Activated CD4-positive, alpha-beta T cell treated with anti-CD3 and anti-CD28 coated beads, Interleukin-2, amount 50 U/mL, for 4 hours (primary cell): ENCODE measurements at regions not wholly inside any gene's neighbourhood (a gene's known extent, or its start where the extent isn't known, plus 50 kb on each side); places are given as distances from the start of the nearest gene placed in this dataset.

ENCODE experiments used
- DNase-seq, 2 experiments: peaks; one replicate each; pipeline ENCODE4 v3.0.0-alpha.2; 2020

DNA sequence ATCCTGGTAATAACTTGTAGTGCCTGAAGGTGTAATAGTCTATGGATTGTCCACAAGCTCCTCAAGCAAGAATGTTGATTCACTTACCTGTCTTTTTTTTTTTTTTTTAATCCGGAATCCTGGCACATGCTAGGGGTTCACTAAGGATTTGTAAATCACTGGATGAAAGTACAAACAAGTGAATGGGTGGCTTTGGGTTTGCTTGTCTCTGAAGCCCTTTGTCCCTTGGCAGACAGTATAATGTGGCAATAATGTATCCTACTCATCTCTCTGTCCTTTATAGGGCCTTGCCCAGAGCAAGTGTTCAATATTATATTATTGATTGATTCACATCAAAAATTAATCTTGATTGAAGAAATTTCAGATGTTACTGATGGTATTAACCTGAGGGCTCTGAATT, 334.0 kb upstream of the CPEB2 start:
- no peak for DNase-seq

DNA sequence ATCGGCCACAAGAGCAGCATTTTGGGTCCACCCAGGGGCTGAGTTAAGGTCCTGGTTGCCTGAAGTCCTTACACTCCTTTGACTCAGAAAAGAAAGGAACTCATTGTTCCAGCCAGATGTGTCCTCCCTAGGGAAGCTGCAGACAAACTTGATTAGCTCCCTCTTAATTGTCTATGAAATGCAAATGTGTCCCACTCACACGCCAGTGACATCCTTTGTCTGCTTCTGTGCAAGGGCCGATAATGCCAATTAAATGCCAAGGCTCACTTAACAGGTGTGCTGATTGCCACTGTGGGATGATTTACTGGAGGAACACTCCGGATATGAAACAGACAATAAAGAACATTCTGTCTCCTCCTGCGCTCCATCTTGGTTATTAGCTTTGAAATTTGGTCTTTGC, 332.9 kb upstream of the CPEB2 start:
- no peak for DNase-seq

DNA sequence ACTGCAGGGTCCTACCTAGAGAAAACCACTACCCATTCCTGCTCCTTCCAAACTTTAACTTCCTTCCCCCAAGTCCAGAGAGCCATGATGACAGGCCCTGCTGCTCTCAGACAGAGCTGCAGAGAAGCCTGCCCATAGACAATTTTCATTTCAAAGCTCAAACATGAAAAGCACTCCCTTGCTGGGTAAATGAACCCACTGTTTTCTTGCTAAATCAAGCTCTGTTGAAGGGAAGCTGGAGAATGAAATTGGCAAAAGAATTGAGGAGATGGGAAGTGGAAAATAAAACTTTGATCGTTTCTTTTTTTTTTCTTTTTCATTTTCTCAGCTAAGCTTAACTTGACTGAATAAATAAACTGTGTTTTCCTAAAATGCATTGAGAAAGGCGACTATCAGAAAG, 331.1 kb upstream of the CPEB2 start:
- no peak for DNase-seq

DNA sequence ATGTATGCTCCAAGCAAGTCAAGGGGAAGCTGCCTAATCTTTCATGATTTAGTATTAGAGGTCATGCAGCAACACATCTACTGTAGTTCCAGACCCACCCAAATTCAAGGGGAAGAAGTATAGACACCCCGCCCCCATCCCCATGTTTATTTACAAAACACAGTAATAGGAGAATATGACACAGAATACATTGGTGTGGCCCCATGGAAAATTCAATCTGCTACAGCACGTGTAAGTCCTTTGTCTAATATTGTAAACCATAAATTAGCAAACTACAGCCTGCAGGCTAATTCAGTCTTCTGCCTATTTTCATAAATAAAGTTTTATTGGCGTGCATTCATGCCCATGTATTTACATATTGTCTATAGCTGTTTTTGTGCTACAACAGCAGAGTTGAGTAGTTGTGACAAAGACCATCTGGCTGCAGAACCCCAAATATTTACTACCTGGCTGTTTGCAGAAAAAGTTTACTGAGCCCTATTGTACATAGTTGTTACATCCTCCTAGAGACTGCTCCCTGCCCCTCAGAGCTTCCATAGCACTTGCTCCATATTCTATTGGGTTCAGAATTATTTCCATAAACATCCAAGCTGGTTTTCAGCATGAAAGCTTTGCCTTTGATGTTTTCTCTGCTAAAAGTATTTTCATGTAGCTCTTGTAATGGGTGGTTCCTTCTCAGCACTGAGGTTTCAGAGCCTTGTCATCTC, 326.8 kb upstream of the CPEB2 start:
- DNase-seq, result no peak

DNA sequence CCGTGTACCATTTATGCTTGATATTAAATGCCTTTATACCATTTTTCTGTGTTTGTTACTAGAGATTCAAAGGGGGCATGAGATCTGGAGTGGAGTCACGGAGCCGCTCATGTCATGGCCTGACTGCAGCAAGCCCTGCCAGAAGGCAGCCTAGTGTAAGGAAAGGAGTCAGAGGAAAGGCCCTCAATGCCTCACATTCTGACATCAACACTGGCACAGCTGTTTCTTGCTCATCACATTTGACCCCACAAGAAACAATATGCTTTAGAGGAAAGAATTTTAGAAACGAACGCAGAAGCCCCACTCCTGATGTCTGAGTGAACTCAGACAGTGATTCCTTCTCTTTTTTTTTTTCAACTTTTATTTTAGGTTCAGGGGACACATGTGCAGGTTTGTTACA, 322.4 kb upstream of the CPEB2 start:
- DNase-seq, result no peak

DNA sequence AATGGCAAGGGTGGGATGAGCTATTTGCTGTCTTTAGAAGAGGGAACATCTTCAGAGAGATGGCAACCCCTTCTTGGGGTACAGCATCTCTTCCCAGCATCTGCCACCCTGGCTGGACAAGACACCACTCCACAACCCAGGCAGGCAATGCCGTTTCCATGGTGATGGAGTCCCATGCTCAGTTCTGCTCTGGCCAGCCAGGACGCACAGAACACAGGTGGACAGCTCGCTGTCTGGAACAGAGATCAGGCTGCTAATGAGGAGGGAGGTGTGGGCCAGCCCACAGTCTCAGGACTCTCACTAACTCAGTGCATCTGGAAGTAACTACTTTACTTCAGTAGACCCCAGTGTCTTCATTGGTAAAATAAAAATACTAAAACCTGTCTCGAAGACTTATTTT, 321.0 kb upstream of the CPEB2 start:
- no peak for DNase-seq

DNA sequence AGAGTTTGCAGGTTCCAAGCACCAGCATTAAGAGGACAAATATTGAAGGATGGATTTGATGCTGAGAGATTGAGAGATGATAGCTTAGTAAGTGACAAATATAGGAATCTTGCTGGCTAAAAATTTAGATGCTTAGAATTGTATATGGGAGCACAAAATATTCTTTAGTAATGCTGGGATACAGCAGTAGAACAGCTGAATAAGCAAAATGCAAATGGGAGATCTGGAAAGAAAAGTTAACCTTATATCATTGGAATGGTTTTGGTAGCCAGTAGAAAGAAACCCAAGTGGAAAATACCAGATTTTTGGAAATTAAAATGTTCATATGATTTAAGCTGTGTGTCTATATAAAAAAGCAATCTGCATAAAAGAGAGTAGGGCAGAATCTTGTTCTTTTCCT, 308.6 kb upstream of the CPEB2 start:
- DNase-seq, result no peak

DNA sequence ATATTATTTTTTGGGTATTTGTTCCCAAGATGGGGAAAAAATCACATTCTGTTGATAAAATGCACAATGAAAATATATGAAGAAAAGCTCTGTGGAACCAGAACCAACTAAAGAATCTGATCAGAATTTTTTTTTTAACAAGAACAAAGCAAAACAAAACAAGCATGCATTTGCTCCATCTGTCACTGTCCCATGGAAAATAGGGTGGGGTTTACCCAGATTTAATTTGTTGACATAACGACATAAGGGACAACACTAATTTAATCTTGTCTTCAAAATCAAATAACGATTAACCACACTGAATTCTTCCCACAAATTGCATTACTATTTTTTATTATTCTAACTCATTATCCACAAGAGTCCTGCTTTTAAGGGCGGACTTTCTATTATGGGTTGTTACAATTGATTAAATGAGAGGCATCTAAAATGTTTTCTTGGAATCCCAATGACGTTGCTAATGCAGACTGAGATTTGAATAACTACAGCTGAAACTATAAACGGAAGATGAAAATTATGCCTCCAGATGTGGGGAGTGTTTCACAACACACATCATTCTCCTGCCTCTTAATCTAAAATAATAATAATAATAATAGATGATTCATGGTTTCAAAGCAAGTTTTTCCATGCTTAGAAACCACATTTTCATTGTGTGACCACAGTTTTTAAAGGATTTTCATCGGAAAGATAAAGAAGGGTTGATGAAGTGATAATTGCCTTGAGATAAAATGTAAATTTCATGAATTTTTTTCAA, 307.0 kb upstream of the CPEB2 start:
- no peak for DNase-seq

DNA sequence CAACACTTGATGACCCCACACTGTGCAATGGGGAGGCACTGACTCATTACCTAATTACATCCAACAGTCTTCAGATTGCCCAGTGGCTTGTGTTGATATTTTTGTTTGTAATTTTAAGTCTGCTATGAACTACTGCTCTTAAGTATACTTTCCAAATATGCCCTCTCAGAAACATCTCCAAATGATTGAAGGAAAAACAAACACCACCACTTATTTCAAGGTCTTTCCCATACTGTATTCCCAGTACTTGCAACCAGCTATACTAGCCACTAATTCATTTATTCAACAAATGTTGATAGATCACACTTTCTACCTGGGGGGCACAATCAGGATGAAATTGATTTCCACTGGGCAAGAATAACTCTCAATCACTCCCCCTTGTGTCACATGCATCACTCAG, 302.2 kb upstream of the CPEB2 start:
- DNase-seq, result no peak

DNA sequence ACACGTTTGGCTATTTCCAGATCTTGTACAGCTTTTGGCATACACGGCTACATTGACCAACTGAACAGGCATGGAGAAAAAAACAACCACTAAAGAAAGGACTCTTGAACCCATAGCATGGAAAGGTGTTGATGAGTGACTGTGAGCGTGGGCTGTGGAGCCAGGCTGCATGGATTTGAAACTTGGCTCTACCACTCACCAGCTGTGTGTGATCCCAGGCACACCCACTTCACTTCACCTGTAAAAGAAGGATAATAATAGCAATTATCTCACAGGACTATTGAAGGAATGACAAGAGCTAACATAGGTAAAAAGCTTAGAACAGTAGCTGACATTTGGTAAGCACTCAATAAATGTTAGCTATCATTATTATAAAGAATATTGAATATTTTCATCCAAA, 301.7 kb upstream of the CPEB2 start:
- no peak for DNase-seq

DNA sequence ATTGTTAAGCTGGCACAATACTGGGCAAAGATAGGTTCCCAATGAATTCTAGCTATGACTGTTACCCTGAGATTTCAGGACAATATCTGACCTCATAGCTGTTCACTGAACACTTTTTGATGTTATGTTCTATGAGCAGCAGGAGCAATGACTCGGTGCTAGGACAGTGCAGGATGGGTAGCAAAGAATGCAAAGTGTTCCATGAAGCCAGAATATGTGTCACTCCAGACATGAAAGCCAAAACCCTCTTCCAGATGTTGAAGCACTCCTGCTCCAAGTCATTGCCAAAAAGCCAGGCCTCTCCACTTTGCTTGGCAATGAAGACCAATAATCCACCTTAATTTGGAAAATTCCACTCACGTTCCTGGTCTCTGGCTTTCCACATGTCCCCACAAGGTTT, 300.9 kb upstream of the CPEB2 start:
- DNase-seq, result no peak

DNA sequence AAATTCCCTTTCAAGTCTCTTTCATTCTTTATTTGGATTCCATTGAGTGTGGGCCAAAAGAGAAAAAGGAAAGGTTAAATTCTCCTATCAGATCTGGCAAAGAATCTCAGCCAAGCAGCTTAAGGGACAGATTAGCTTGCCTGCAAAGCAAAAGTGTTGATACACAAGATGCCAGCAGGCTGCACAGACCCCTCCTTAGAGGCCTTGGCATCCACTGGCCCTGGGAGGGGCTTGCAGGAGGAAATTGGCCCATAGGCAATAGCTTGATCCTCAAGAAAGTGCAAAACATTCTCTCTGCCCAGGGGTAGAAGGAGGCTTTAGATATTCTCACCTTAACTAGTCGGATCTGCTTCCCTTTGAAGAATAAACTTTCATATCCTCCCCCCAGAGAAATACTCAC, 300.4 kb upstream of the CPEB2 start:
- DNase-seq, result no peak

DNA sequence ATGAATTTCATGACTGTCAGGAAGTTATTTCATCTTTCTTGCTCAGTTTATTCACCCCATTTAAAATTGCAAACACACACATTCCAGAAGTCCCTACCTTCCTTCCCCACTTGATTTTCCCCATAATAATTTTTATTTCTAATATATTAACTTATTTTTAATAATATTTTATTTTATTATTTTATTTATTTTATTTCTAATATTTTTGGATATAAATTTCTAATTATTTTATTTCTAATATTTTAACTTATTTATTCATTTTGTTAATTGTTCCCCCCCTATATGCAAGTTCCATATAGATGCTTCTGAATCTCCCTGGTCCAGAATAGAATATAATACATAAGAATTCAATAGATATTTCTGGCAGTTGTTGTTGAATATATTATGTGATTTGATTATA, 293.7 kb upstream of the CPEB2 start:
- no peak for DNase-seq

DNA sequence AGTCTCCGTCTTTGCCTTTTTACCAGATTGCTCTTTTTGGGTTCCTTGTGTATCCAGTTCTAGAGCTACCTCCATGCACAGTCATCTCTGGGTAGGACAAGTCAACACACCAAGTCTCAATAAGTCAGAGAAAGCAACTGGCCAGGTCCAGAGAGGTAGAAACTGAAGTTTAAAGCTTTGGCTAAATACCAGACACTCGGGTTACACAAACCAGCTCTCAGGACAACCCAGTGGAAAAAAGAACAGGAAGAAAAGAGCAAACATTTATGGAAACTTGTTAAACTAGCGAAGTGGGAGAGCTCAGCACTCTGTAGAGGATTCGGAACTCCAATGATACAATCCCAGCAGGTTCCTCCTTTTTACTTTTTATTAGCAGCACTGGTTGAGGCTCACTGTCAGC, 291.0 kb upstream of the CPEB2 start:
- no peak for DNase-seq

DNA sequence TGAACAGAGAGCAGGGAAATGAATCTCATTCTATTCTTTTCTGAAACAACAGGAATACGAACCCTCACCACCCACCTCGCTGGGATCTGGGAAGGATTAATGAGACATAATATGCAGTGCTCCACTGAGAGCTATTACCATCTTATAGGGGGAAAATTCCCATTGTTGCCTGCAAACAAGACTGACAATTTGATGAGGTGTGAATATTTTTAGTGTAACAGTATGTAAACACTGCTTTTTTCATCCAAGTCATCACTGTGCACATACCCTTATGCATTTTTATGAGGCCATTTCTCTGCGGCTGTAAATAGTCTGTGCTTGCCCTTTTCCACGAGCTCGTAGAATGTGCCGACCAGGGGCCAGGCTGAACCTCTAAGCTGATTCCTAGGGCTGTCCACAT, 285.6 kb upstream of the CPEB2 start:
- no peak for DNase-seq

DNA sequence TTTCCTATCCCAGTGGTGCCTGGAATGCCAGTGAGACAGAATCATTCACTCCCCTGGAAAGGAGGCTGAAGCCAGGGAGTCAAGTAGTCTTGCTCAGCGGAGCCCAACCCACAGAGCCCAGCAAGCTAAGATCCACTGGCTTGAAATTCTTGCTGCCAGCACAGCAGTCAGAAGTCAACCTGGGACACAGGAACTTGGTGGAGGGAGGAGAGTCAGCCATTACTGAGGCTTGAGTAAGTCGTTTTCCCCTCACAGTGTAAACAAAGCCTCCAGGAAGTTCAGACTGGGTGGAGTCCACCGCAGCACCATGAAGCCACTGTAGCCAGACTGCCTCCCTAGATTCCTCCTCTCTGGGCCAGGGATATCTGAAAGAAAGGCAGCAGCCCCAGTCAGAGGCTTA, 283.2 kb upstream of the CPEB2 start:
- no peak for DNase-seq

DNA sequence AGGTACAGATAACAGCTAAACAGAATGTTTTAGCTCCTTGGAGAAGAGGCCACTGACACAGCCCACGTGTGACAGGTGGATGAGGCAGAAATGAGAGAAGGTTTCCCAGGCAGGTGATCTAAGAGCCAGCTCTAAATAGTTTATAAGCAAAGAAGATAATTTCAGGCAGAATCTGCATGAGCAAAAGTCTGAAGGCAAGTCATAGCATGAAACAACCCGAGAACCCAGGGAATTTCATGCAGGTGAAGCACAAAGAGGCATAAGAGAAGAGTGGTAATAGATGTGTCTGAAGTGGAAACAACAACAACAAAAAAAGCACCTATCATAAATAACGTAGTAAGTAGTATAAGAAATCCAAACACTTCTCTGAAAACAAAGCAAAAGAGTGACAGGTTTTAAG, 275.8 kb upstream of the CPEB2 start:
- DNase-seq, result no peak

DNA sequence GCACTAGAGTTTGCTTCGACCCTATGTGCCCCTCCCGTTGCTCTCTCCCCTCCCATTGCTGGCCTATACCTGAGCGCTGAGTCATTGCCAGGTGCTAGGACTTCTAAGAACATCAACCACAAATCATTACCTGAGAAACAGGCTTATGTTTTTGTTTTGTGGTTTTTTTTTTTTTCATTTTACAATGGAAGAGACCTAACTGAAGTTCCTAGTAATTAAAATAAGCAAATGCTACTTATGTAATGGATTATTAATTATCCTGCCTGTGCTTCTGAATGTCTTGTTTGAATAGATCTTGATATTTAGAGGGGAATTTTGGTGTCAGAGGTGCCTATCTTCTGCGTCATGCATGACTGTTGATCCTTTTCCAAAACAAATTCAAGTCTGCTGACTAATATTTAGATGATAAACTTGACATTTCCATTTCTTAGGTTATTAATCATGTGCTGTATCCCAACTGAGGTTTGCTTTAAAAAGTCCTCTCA, 275.4 kb upstream of the CPEB2 start:
- no peak for DNase-seq

DNA sequence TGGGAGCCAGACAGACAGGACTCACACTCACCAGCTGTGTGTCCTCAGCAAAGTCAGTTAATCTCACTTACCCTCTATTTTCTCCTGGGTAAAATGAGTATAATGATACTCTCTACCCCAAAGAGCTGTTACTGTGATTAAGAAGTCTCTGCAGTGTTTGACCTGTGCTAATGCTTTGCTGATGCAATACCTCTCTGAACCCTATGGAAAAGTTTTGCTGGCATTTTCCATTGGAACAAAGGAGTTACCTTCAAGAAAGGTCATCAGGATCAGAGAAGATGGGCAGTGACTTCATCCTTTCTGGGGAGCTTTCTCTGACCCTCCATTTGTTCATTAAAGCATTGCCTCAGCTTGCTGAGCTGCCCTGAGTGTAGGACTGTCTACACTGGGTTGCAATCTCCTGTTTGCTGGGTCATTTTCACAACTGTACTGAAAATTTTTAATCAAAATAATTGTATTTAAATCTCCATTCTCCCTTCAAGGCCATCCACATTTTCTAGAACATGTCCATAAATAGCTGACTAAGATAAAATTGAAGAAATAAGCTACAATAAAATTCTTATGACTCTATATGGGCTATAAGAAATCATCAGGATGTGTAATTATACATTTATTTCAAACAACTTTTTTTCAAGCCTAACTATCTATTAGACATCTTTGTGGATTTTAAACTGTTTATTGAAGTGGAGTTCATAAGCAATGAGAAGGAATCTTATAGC, 272.8 kb upstream of the CPEB2 start:
- DNase-seq, result no peak

DNA sequence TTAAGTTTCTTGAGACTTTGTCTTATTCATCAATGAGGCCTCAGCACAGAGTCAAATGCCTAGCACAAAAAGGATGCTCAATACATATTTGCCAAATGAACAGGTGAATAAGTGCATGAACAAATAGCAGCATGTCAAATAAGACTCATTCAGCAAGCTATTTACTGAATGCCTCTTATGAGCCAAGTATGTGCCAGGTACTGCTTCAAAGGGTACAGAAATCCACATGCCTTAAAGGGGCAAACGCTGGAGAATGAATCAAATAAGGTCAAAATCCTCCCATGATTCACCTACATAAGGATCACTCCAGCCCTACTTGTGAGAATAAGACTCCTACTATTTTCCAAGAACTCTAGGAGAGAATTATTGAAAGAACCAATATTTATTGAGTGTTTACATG, 260.2 kb upstream of the CPEB2 start:
- no peak for DNase-seq

DNA sequence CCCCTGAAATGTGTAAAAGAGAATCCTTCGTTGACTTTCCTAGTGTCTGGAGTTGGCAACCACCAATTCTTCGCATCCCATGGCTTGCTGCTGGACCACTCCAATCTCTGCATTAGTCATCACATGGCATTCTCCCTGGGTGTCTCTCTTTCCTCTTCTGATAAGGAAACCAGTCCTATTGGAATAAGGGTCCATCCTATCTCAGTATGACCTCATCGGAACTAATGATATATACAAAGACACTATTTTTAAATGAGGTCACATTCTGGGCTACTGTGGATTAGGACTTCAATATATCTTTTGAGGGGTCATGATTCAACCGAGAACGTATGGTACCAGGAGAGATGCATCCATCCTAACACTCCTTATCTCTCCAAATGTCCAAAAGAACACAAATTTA, 259.1 kb upstream of the CPEB2 start:
- no peak for DNase-seq

DNA sequence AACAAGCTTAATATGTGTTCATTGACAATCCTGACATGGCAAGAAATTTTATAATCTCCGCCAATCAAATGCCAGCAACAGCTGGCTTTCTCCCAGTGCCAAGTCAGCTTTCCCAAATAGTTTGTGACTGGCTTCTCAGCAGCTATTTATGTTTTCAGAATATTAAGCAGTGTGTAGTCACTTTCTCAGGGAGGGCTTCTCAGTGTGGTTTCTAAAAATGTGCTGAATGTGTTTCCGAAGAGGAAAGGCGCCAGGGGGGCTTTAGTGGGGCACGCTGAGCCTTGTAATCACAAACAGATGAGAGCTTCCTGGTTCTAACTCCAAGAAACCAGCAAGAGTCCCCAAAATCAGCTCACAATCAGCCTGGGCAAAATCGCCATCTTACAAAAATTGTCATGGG, 258.7 kb upstream of the CPEB2 start:
- no peak for DNase-seq

DNA sequence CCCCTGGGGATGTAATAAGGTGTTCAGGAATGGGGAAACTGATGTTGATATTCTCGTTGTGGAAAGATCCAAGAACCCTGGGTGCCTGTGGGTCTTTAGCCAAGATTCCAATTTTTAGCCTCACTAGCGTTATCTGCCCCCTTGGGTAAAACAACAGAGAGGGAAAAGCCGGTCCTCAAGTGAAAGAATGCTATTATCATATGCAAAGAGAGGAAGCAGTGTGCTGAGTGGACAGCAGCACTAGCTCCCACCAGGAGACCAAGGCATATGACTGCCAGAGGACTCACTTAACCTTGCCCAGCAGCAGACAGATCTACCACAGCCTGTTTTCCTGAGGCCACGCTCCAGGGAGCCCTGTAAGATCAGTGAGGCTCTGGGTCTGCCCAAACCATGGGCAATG, 257.9 kb upstream of the CPEB2 start:
- DNase-seq, result no peak

DNA sequence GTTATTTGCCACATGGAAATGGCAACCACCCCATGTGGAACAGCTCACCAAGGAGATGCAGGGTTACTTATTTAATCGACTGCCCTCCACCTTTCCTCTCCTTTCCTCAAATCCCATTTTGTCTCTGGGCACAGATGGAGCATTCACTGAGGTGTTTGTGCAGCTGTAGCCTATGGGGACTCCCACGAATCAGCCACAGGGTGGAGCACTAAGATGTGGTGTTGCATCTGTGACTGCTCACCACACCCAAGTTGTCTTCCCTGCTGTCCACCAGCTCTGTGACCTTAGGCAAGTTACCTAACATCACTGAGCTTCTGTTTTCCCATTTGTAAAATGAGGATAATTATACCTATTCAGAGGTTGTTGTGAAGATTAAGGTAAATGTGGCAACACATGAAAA, 252.4 kb upstream of the CPEB2 start:
- DNase-seq, result peak in 1 of 2 experiments; percentile 2
